Coronary artery (tissue), 2 donors: ENCODE measurements at regions not wholly inside any gene's neighbourhood (a gene's known extent, or its start where the extent isn't known, plus 50 kb on each side); places are given as distances from the start of the nearest gene placed in this dataset.

Experiments used
- DNase-seq: peaks from one replicate; pipeline ENCODE4 v3.0.0-alpha.2; 2017; ENCODE audit warnings: low spot score
- H3K27ac ChIP-seq, 2 donors: fragments of 200-600 bp; sonication (generic); one replicate each; pipeline ENCODE4 v1.5.1; 2016 to 2019
- H3K4me3 ChIP-seq: fragments of 200-600 bp; sonication (generic); 2 replicates; pipeline ENCODE4 v1.5.1; 2016; ENCODE audit warnings: mild to moderate bottlenecking, moderate library complexity
- TF ChIP-seq, protein P1 (sequence below): fragments of 200-600 bp; sonication (generic); IDR thresholded peaks from one replicate; pipeline ENCODE4 v1.5.1; 2019; ENCODE audit warnings: antibody characterized with exemption

DNA sequence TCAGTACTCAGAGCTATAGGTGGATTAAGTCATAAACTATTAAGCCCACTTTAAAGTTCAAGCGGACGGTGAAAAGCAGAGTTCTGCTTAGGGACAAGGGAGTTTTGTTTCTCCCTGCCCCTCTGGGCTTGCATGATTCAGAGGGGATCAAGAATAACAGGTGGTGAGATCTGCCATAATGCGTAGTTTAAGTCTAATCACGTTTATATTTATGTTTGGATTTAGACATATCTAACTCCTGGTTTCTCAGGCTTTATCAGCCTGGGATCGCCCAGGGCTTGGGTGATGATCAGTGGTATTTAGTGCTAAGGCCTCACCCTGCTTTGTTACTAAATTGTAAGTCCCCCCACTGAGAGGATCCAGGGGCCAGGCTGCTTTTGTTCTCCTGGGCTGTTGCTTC, 335.4 kb upstream of the NRP1 start:
- TF ChIP-seq, protein P1, sequence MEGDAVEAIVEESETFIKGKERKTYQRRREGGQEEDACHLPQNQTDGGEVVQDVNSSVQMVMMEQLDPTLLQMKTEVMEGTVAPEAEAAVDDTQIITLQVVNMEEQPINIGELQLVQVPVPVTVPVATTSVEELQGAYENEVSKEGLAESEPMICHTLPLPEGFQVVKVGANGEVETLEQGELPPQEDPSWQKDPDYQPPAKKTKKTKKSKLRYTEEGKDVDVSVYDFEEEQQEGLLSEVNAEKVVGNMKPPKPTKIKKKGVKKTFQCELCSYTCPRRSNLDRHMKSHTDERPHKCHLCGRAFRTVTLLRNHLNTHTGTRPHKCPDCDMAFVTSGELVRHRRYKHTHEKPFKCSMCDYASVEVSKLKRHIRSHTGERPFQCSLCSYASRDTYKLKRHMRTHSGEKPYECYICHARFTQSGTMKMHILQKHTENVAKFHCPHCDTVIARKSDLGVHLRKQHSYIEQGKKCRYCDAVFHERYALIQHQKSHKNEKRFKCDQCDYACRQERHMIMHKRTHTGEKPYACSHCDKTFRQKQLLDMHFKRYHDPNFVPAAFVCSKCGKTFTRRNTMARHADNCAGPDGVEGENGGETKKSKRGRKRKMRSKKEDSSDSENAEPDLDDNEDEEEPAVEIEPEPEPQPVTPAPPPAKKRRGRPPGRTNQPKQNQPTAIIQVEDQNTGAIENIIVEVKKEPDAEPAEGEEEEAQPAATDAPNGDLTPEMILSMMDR = no peak
- Histone ChIP-seq H3K27ac (no peak overlapping the region), H3K4me3 (no peak overlapping the region)
- DNase-seq = no peak

DNA sequence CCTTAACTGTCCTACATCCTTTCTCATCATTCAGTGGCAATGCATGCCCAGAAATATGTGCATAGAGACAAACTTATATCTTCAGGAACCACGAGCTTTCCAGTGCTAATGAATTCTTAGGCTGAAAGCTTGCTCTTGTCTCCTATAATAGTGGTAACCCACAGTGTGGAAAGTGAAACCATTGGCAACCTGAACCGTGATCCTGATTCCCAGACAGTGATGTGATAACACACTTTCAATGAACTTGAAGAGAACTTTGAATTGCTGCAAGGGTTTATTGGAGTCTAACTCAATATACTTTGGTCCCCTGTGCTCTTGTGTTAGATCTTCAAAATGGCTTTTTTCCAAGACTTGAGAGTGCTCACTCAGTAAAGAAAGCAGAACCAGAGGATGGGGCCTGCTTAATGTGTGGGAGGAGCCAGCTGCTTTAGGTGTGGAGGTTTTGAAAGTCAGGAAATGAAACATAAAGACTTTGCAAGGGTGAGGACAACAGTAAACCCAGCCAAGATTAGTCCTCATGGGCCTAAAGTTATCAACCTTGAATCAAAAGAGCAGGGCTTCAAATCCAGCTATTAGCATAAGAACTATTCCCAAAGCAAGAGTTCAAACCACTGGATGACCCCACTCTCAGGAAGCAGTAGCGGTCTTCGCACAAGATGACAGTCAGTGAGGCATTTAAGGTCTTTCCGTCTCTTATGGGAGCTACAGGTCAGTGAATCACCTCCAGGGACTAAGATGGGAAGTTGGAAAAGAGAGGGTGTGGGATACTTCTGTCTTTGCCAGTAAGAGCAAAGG, 332.4 kb upstream of the NRP1 start:
- Histone ChIP-seq H3K27ac (no peak overlapping the region), H3K4me3 (no peak overlapping the region)
- no peak for DNase-seq
- TF ChIP-seq, protein P1 = no peak

DNA sequence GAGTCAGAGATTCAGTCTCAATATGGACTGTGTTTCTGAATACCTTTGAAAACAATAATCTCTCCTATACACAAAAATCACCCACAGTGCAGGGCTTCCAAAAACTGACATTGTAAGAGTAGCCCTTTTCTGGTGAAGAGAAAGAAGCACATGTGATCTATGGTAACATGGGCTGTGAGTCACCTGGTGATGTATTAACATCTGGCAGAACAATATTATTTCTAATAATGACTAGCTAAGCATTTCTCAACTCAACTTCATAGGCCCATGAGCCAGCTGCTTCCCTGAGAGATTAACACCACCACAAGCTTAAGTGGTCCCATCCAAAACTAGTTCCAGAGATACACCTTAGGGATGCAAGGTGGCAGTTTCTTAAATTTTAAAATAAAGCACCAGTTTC, 331.0 kb upstream of the NRP1 start:
- DNase-seq = no peak
- no peak overlapping the region for H3K4me3 ChIP-seq
- TF ChIP-seq, protein P1 = no peak
- no peak overlapping the region for H3K27ac ChIP-seq

DNA sequence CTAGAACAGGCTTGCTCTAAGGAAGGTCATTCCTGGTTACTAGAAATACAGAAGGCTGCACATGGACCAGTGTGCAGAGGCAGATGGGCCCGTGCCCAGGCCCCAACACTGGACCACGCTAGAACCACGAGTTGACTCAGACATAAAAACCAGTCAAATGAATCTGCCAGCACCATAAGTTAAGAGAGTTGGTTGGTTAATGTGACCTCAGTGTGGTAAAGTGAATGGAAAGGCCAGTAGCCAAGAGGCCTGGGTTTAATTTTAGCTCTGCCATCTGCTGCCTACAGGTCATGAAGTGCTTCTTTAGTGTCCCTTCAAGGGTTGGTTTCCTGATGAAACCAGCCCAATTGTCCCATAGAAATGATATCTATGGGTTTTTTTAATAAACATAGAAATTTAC, 329.6 kb upstream of the NRP1 start:
- Histone ChIP-seq H3K27ac (no peak overlapping the region), H3K4me3 (no peak overlapping the region)
- no peak for DNase-seq
- TF ChIP-seq, protein P1 = no peak

DNA sequence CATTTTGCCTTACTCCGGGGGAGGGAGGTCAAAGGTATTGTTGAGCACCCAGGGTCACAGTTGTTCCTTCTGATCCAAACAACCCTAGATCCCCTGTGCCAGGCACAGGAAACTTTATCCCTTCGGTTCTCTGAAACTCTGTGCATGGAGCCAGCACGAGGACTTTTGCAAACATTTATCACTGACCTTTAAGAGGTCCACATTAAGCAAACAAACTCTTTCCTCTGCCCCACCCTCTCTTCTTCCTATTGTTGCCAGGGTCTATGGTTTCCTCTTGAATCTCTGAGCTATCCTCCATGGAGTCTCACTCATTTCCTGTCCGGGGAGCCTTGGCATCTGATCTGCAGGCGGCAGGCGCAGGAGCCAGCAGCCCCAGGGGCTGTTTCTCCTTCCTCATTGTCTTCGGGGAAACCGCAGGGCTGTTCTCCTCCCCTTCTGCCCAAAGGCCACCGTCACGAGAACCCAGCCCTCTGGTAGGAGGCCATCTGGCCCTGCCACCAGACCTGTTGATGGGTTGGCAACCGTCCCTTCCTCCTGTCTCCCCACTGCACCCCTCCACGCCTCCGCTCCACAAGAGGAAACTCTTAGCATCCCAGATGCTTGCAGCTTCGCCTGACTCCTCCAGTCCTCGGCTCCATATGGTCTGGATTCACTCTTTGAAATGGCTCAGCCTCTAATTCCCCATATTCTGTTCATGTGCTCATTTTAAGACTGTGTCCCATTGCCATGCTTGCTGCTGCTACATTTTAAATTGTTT, 327.3 kb upstream of the NRP1 start:
- TF ChIP-seq, protein P1 = no peak
- Histone ChIP-seq H3K4me3 (peak overlapping the region; percentile 30), H3K27ac (peak overlapping the region in 1 of 2 donors; percentile 68)
- DNase-seq = peak; percentile 79

DNA sequence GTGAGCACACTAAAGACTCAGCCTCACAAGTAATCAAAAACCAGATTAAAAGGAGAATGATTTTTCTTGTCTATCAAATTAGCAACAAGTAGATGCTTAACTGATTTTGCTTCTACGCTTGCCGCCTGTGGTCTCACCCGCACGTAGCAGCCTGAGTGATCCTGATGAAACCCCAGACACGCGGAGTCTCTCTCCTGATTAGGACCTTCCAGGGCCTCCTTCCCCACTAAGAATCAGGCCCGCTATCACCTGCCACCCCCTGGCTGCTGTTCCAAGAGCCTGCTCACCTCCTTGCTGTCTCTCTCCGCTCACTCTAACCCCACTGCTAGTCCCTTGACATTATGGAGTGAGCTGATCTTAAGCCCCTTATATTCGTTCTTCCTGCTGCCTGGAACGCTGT, 325.9 kb upstream of the NRP1 start:
- TF ChIP-seq, protein P1 = no peak
- no peak overlapping the region for H3K4me3 ChIP-seq
- H3K27ac ChIP-seq = no peak overlapping the region
- DNase-seq = no peak
